ENCODE measurements at regions not wholly inside any gene's neighbourhood (a gene's known extent, or its start where the extent isn't known, plus 50 kb on each side); places are given as distances from the start of the nearest gene placed in this dataset.

- no peak for TF ChIP-seq CTCF (IDR thresholded peaks at IDR 0.05)
- no peak for TF ChIP-seq POLR2A (IDR thresholded peaks at IDR 0.05; ENCODE audit: low read length)
- no peak for TF ChIP-seq REST (IDR thresholded peaks at IDR 0.05)
- TF ChIP-seq EHMT2 (IDR thresholded peaks at IDR 0.05; ENCODE audit: low read depth): no peak
- TF ChIP-seq BHLHE40 (IDR thresholded peaks at IDR 0.05; ENCODE audit: low read depth, low read length): no peak
- no peak for TF ChIP-seq MYC (IDR thresholded peaks at IDR 0.05; ENCODE audit: borderline replicate concordance, low read length)
- TF ChIP-seq EP300 (IDR thresholded peaks at IDR 0.05): no peak
- TF ChIP-seq ESRRA (IDR thresholded peaks at IDR 0.05; ENCODE audit: borderline replicate concordance, low read length): no peak
- no peak for TF ChIP-seq SREBF2 (IDR thresholded peaks at IDR 0.05)
- TF ChIP-seq GATA3 (IDR thresholded peaks at IDR 0.05; ENCODE audit: borderline replicate concordance): no peak
- no peak for TF ChIP-seq SMC3 (IDR thresholded peaks at IDR 0.05)
These were observed 847.7 kb upstream of the HS3ST5 start for GRCh38 chr6:115190534-115190933.
